GM23338 (cell line): ENCODE measurements at regions not wholly inside any gene's neighbourhood (a gene's known extent, or its start where the extent isn't known, plus 50 kb on each side); places are given as distances from the start of the nearest gene placed in this dataset.

Experiments
- CREB1 ChIP-seq: fragments of 250-450 bp; sonication (Bioruptor Pico); IDR thresholded peaks from 2 replicates; pipeline ENCODE4 v1.5.0; 2020; ENCODE audit warnings: low read depth, mild to moderate bottlenecking, moderate library complexity
- EZH2 ChIP-seq: fragments of 200-600 bp; sonication (generic); IDR thresholded peaks from one replicate; pipeline ENCODE4 v1.8.0; 2017; ENCODE audit warnings: antibody characterized with exemption, mild to moderate bottlenecking, low read depth; ENCODE audit not compliant: unreplicated experiment
- EZH2phosphoT487 ChIP-seq: fragments of 200-600 bp; sonication (generic); IDR thresholded peaks from one replicate; pipeline ENCODE4 v1.8.1; 2018; ENCODE audit warnings: antibody characterized with exemption; ENCODE audit not compliant: unreplicated experiment
- JUNB ChIP-seq: IDR thresholded peaks from one replicate; pipeline ENCODE4 v1.6.1; 2016; ENCODE audit warnings: antibody characterized with exemption; ENCODE audit not compliant: unreplicated experiment
- NANOG ChIP-seq: IDR thresholded peaks from 2 replicates; pipeline ENCODE4 v1.6.1; 2016; ENCODE audit warnings: antibody characterized with exemption, borderline replicate concordance
- POLR2AphosphoS5 ChIP-seq: IDR thresholded peaks from 2 replicates; pipeline ENCODE4 v1.6.1; 2016; ENCODE audit warnings: antibody characterized with exemption, low read depth
- STAT1 ChIP-seq: IDR thresholded peaks from one replicate; pipeline ENCODE4 v1.6.1; 2016; ENCODE audit warnings: antibody characterized with exemption; ENCODE audit not compliant: unreplicated experiment
- ZNF114 ChIP-seq: fragments of 250-450 bp; sonication (Bioruptor Pico); IDR thresholded peaks from 2 replicates; pipeline ENCODE4 v1.5.0; 2020; ENCODE audit warnings: mild to moderate bottlenecking, moderate library complexity
- ZNF331 ChIP-seq: fragments of 250-450 bp; sonication (Bioruptor Pico); IDR thresholded peaks from 2 replicates; pipeline ENCODE4 v1.5.0; 2020; ENCODE audit warnings: low read depth, mild to moderate bottlenecking, moderate library complexity
- TF ChIP-seq, protein P1 (sequence below), 2 experiments: fragments of 200-600 bp in 1 of 2; sonication (generic) in 1 of 2; conservative IDR thresholded peaks; 2 replicates each; pipeline versions ENCODE4 v1.5.1 to v1.6.1; 2016 to 2017; ENCODE audit warnings: antibody characterized with exemption in 2 of 2, low read depth in 2 of 2, mild to moderate bottlenecking in 2 of 2, moderate library complexity in 1 of 2
- TF ChIP-seq, protein P2 (sequence below): IDR thresholded peaks from one replicate; pipeline ENCODE4 v1.6.1; 2018; ENCODE audit warnings: antibody characterized with exemption; ENCODE audit not compliant: unreplicated experiment

DNA sequence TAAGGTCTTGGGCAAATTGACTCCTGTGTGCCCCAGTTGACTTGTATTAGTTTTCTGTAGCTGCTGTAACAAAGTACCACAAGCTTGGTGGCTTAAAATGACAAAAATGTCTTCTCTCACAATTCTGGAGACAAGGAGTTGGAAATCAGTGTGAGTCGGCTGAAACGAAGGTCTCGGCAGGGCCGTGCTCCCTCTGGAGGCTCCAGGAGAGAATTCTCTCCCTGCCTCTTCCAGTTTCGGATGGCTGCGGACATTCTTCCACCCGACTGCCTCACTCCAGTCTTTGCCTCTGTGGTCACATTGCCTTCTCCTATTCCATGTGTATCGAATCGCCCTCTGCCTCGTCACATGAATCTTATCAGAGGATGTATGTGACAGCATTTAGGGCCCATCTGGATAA, 66.0 kb upstream of the PHOX2B start:
- TF ChIP-seq, protein P1, sequence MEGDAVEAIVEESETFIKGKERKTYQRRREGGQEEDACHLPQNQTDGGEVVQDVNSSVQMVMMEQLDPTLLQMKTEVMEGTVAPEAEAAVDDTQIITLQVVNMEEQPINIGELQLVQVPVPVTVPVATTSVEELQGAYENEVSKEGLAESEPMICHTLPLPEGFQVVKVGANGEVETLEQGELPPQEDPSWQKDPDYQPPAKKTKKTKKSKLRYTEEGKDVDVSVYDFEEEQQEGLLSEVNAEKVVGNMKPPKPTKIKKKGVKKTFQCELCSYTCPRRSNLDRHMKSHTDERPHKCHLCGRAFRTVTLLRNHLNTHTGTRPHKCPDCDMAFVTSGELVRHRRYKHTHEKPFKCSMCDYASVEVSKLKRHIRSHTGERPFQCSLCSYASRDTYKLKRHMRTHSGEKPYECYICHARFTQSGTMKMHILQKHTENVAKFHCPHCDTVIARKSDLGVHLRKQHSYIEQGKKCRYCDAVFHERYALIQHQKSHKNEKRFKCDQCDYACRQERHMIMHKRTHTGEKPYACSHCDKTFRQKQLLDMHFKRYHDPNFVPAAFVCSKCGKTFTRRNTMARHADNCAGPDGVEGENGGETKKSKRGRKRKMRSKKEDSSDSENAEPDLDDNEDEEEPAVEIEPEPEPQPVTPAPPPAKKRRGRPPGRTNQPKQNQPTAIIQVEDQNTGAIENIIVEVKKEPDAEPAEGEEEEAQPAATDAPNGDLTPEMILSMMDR (conservative IDR thresholded peaks at IDR 0.05; ENCODE audit: low read depth in 2 of 2): peak; percentile 49 to 69
- TF ChIP-seq POLR2AphosphoS5: no peak
- TF ChIP-seq EZH2: no peak
- TF ChIP-seq, protein P2, sequence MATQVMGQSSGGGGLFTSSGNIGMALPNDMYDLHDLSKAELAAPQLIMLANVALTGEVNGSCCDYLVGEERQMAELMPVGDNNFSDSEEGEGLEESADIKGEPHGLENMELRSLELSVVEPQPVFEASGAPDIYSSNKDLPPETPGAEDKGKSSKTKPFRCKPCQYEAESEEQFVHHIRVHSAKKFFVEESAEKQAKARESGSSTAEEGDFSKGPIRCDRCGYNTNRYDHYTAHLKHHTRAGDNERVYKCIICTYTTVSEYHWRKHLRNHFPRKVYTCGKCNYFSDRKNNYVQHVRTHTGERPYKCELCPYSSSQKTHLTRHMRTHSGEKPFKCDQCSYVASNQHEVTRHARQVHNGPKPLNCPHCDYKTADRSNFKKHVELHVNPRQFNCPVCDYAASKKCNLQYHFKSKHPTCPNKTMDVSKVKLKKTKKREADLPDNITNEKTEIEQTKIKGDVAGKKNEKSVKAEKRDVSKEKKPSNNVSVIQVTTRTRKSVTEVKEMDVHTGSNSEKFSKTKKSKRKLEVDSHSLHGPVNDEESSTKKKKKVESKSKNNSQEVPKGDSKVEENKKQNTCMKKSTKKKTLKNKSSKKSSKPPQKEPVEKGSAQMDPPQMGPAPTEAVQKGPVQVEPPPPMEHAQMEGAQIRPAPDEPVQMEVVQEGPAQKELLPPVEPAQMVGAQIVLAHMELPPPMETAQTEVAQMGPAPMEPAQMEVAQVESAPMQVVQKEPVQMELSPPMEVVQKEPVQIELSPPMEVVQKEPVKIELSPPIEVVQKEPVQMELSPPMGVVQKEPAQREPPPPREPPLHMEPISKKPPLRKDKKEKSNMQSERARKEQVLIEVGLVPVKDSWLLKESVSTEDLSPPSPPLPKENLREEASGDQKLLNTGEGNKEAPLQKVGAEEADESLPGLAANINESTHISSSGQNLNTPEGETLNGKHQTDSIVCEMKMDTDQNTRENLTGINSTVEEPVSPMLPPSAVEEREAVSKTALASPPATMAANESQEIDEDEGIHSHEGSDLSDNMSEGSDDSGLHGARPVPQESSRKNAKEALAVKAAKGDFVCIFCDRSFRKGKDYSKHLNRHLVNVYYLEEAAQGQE: no peak
- no peak for TF ChIP-seq JUNB
- no peak for TF ChIP-seq EZH2phosphoT487
- no peak for TF ChIP-seq STAT1
- no peak for TF ChIP-seq NANOG
- TF ChIP-seq CREB1 (CRISPR knock-in tag): no peak
- no peak for TF ChIP-seq ZNF114 (CRISPR knock-in tag)
- TF ChIP-seq ZNF331 (CRISPR knock-in tag): no peak
